ENCODE measurements at regions not wholly inside any gene's neighbourhood (a gene's known extent, or its start where the extent isn't known, plus 50 kb on each side); places are given as distances from the start of the nearest gene placed in this dataset.

DNA sequence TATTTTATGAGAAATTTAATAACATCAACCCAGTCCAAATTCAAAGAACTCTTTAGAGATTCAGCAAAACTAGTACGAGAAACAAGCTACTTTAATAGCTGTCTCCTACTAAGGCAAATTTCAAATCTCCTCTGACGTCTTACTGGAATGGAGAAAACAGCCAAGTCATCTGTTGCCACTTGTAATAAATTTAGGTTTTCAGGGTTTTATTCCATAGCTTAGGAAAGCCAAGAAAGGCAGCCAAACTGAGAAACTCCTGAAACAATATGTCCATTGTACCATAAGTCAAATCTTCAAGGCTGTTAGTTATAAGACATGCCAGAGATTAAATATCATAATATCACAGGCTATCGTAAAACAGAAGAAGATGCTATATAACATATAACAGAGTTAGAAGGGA lies 524.6 kb upstream of the SETBP1 start:
- H3K27ac ChIP-seq: no peak overlapping the region
- H3K9me3 ChIP-seq: no peaks in the 10 kb centered on the region
- DNase-seq: no peak
- H3K4me1 ChIP-seq: no peaks in the 10 kb centered on the region
- H3K27me3 ChIP-seq: no peaks in the 10 kb centered on the region
- intact Hi-C loops (cut with DNase I; ENCODE audit: low total_unique reads): no loop called here
- WGBS, 2 donors: 59 to 69% methylated on average over 3 of the region's 3 CpGs
- TF ChIP-seq POLR2A (IDR thresholded peaks at IDR 0.05): no peak
- TF ChIP-seq, protein P1, sequence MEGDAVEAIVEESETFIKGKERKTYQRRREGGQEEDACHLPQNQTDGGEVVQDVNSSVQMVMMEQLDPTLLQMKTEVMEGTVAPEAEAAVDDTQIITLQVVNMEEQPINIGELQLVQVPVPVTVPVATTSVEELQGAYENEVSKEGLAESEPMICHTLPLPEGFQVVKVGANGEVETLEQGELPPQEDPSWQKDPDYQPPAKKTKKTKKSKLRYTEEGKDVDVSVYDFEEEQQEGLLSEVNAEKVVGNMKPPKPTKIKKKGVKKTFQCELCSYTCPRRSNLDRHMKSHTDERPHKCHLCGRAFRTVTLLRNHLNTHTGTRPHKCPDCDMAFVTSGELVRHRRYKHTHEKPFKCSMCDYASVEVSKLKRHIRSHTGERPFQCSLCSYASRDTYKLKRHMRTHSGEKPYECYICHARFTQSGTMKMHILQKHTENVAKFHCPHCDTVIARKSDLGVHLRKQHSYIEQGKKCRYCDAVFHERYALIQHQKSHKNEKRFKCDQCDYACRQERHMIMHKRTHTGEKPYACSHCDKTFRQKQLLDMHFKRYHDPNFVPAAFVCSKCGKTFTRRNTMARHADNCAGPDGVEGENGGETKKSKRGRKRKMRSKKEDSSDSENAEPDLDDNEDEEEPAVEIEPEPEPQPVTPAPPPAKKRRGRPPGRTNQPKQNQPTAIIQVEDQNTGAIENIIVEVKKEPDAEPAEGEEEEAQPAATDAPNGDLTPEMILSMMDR (IDR thresholded peaks at IDR 0.05): no peak
- no peaks in the 10 kb centered on the region for H3K36me3 ChIP-seq (ENCODE audit: low read depth, missing control alignments)
- no peak overlapping the region for H3K4me3 ChIP-seq

DNA sequence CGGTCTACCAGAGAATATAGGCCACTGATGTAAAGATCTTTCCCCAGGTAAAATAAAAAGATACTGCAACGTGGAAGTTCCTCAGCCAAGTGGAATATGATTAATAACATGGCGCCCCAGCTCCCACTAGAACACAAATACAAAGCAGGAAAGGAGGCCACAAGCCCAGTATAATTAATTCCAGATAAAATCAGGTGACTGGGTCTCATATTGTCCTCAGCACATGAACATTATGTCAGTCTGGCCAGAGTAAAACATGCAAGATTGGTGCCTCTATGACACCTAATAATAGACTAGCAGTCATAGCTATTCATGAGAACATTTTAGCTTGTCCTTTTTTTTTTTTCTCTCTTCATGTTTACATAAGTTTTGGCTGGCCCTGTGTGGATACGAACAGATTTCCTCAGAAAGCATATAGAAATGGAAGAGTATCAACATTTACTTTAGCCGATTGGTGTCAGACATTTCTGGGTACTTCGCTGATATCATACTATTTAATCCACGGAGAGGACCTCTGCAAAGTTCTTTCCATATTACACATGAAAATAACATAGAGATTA lies 523.8 kb upstream of the SETBP1 start:
- H3K27ac ChIP-seq: no peak overlapping the region

DNA sequence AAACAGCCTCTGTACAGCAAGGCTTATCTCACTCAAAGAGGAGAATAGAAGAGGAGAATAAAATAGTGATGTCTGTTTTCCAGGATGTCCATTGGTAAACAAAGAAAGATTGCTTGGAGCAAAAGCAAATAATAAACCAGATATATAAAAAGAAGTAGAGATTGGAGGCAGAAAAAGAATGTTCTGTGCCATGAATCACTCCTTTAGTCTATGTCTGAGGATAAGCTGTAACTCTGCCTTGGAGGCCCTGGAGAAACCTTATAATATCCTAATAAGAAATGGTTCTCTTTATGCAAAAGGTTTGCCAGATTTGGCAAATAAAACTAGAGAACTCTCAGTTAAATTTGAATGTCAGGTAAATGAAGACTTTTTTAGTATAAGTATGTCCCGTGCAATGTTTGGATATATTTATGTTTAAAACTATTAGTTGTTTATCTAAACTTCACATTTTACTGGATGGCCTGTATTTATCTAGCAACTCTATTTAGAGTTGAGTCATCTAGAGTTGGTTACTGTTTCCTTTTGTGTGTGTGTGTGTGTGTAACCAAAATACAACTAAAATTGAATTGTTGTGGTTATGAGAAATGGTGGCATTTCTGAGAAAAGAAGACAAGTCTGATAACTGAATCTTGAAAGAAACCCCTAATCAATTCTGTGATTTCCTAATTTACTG lies 510.3 kb upstream of the SETBP1 start:
- no peak for TF ChIP-seq POLR2A (IDR thresholded peaks at IDR 0.05)
- TF ChIP-seq, protein P1 (IDR thresholded peaks at IDR 0.05): no peak
- no peak overlapping the region for H3K27ac ChIP-seq
- no peaks in the 10 kb centered on the region for H3K9me3 ChIP-seq
- H3K4me1 ChIP-seq: no peaks in the 10 kb centered on the region
- no peaks in the 10 kb centered on the region for H3K36me3 ChIP-seq (ENCODE audit: low read depth, missing control alignments)
- intact Hi-C loops (cut with DNase I; ENCODE audit: low total_unique reads): no loop called here
- 94 to 100% methylated on average over 1 of the region's 1 CpG for WGBS, 2 donors
- no peak overlapping the region for H3K4me3 ChIP-seq
- DNase-seq: no peak
- H3K27me3 ChIP-seq: no peaks in the 10 kb centered on the region

More for the DNA sequence above, 523.8 kb upstream of the SETBP1 start:
- TF ChIP-seq, protein P1 (IDR thresholded peaks at IDR 0.05): no peak
- no peak for TF ChIP-seq POLR2A (IDR thresholded peaks at IDR 0.05)
- no peak overlapping the region for H3K4me3 ChIP-seq
- DNase-seq: no peak
- intact Hi-C loops (cut with DNase I; ENCODE audit: low total_unique reads): no loop called here
- 74 to 76% methylated on average over 7 of the region's 7 CpGs for WGBS, 2 donors
- H3K27me3 ChIP-seq: no peaks in the 10 kb centered on the region
- H3K9me3 ChIP-seq: no peaks in the 10 kb centered on the region
- H3K36me3 ChIP-seq (ENCODE audit: low read depth, missing control alignments): no peaks in the 10 kb centered on the region
- H3K4me1 ChIP-seq: no peaks in the 10 kb centered on the region

DNA sequence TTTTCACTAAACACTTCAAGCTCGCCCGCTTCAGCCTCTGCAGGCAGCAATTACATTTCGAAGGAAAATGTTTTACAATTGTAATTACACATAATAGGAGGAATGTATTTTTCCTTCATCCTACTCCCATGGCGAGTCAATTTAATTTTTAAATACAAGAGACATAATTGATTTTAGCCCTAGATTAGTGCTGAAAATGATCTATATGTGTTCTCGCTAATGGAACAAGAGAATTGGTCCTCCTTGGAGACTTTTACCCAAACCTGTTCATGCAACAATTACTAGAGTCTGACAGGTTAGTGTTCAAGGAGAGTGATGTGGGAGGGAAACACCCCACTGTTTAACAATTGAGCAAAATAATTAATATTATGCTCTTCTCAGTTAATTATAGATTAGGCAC lies 509.4 kb upstream of the SETBP1 start:
- TF ChIP-seq, protein P1 (IDR thresholded peaks at IDR 0.05): no peak
- TF ChIP-seq POLR2A (IDR thresholded peaks at IDR 0.05): no peak
- Histone ChIP-seq H3K27ac (no peak overlapping the region), H3K4me1 (no peaks in the 10 kb centered on the region), H3K4me3 (no peak overlapping the region), H3K27me3 (no peaks in the 10 kb centered on the region), H3K9me3 (no peaks in the 10 kb centered on the region), H3K36me3 (ENCODE audit: low read depth, missing control alignments) (no peaks in the 10 kb centered on the region)
- intact Hi-C loops (cut with DNase I; ENCODE audit: low total_unique reads): no loop called here
- DNase-seq: no peak
- WGBS, 2 donors: 84 to 89% methylated on average over 5 of the region's 5 CpGs

DNA sequence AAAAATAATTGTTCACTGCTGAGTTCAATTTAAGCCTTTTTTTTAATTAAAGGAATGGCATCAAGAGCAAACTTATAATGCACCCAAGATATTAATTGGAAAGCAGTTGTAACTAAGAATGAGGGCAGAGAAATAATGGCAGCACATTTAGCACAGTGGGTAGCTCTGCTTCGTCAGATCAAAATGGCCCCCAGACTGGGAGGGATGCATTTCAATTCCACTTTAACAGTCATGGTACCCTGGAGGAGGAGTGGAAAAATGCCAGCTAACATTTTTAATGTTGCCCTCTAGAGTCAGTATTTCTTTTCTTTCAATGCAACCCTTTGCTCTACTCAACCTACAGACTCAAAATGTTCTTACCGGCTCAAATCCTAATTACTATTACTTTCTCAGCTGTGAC lies 504.8 kb upstream of the SETBP1 start:
- DNase-seq: no peak
- 86 to 93% methylated on average over 2 of the region's 2 CpGs for WGBS, 2 donors
- Histone ChIP-seq H3K36me3 (ENCODE audit: low read depth, missing control alignments) (no peaks in the 10 kb centered on the region), H3K27me3 (no peaks in the 10 kb centered on the region), H3K4me1 (no peaks in the 10 kb centered on the region), H3K9me3 (no peaks in the 10 kb centered on the region), H3K27ac (no peak overlapping the region), H3K4me3 (no peak overlapping the region)
- TF ChIP-seq, protein P1 (IDR thresholded peaks at IDR 0.05): no peak
- no peak for TF ChIP-seq POLR2A (IDR thresholded peaks at IDR 0.05)
- intact Hi-C loops (cut with DNase I; ENCODE audit: low total_unique reads): no loop called here
